D721Med (cell line): ENCODE measurements at regions not wholly inside any gene's neighbourhood (a gene's known extent, or its start where the extent isn't known, plus 50 kb on each side); places are given as distances from the start of the nearest gene placed in this dataset.
"Not testable (repeated sequence)": the region's sequence is repeated elsewhere in the genome, so short reads cannot be mapped to it uniquely, and the experiment has no call there.

Source experiments
- DNase-seq: peaks from one replicate; pipeline ENCODE4 v3.0.0; 2011; ENCODE audit warnings: low spot score; ENCODE audit not compliant: insufficient read length
- FAIRE-seq: peaks from 2 replicates; lab custom pipeline; 2011; peaks lifted over from hg19 to GRCh38; lab: Jason Lieb, UNC
- TF ChIP-seq, protein P1 (sequence below): IDR thresholded peaks from 2 replicates; pipeline ENCODE4 v1.5.1; 2012; ENCODE audit warnings: mild to moderate bottlenecking, control low read depth; ENCODE audit not compliant: insufficient read depth; ENCODE audit errors: missing control alignments

DNA sequence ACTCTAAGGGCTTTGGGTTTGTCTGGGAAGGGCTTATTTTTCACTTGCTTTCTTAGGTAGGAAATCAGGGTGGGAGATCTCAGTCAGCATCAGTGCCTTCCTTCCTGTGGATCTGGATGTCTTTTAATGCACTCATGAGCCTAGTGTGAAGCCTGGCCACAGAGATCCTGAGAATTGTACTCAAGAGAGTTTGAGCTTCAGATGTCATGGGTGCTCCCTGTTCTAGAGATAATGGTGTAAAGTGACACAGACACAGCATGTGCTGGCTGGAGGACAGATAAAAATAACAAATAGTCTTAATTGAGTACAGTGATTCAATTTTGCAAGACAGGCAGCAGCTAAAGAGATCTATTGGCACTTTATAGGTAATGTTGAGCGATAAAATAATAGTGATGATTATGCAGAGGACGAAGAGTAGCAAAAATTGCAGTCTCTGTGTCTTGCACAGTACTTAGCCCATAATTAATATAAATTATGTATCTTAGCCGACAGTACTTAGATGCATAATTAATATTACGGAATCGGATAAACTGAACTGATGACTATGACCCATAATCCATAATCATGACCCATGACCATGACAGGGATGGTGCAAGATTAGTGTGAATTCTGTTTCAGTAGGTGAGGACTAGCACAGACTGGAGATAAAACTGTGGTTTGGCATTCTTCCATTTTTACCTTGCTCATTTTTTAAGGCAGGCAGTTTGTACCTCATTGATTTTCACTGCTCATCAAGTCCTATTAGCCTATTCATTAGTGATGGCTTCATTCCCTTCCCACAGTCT is 408.7 kb upstream of the PIK3R1 start:
- FAIRE-seq (no peak), DNase-seq (no peak)
- TF ChIP-seq, protein P1, sequence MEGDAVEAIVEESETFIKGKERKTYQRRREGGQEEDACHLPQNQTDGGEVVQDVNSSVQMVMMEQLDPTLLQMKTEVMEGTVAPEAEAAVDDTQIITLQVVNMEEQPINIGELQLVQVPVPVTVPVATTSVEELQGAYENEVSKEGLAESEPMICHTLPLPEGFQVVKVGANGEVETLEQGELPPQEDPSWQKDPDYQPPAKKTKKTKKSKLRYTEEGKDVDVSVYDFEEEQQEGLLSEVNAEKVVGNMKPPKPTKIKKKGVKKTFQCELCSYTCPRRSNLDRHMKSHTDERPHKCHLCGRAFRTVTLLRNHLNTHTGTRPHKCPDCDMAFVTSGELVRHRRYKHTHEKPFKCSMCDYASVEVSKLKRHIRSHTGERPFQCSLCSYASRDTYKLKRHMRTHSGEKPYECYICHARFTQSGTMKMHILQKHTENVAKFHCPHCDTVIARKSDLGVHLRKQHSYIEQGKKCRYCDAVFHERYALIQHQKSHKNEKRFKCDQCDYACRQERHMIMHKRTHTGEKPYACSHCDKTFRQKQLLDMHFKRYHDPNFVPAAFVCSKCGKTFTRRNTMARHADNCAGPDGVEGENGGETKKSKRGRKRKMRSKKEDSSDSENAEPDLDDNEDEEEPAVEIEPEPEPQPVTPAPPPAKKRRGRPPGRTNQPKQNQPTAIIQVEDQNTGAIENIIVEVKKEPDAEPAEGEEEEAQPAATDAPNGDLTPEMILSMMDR: no peak

DNA sequence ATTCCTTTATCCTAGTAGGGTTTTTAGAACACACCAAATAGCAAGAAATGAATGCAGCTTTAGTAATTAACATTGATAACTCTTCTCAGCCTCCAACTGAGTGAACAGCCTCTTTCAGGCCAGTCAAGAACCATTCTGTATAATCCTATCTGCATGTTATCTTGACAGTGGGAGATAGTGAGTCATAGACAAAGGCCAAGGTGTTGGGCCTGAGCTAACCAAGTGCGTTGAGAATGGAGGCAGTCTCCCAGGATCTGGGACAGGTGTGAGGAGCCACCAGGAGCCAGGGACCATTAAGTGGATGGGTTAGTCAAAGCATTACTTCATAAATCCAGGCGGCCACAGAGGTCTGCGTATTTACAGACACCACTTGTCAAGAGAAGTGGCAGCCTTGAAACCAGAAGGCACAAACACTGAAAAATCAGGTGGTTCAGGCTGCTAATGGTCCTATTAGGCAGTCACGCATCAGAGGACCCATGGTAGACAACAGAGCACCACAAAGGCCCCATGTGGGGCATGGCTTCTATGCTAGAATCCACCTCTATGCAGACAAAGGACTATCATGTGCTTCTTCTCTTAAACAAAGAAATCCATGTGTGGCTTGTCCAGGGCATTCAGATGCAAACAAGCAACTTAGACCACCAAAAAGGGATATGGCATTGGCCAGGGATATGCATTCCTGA is 409.7 kb upstream of the PIK3R1 start:
- no peak for DNase-seq
- FAIRE-seq: no peak
- TF ChIP-seq, protein P1: no peak

DNA sequence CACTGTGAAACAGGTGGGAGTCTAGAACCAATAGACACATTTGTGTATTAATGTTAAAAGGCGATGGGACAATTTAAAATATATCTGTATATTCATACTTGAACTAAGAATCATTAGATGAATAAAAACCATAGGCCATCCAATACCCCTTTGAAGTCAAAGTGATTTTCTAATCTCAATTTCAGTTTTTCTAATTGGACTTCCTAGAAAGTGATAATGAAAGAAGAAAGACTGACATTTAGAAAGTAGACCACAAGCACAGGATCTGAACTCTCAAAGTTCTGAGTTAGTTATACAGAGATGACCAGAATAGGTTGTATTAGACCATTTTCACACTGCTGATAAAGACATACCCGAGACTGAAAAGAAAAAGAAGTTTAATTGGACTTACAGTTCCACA is 412.8 kb upstream of the PIK3R1 start:
- TF ChIP-seq, protein P1: no peak
- FAIRE-seq: no peak
- DNase-seq: no peak

- TF ChIP-seq, protein P1: no peak
- FAIRE-seq (no peak), DNase-seq (no peak)
These were observed 415.8 kb upstream of the PIK3R1 start for GRCh38 chr5:67799732-67800234.

GRCh38 chr5:67798470-67798869 is 417.1 kb upstream of the PIK3R1 start:
- not testable (repeated sequence) for FAIRE-seq, DNase-seq

GRCh38 chr5:67795781-67796477 is 419.6 kb upstream of the PIK3R1 start:
- FAIRE-seq (no peak), DNase-seq (no peak)
- TF ChIP-seq, protein P1: no peak

GRCh38 chr5:67793966-67794365 is 421.6 kb upstream of the PIK3R1 start:
- no peak for DNase-seq
- FAIRE-seq: no peak
- TF ChIP-seq, protein P1: no peak
